ENCODE measurements at regions not wholly inside any gene's neighbourhood (a gene's known extent, or its start where the extent isn't known, plus 50 kb on each side); places are given as distances from the start of the nearest gene placed in this dataset.

DNA sequence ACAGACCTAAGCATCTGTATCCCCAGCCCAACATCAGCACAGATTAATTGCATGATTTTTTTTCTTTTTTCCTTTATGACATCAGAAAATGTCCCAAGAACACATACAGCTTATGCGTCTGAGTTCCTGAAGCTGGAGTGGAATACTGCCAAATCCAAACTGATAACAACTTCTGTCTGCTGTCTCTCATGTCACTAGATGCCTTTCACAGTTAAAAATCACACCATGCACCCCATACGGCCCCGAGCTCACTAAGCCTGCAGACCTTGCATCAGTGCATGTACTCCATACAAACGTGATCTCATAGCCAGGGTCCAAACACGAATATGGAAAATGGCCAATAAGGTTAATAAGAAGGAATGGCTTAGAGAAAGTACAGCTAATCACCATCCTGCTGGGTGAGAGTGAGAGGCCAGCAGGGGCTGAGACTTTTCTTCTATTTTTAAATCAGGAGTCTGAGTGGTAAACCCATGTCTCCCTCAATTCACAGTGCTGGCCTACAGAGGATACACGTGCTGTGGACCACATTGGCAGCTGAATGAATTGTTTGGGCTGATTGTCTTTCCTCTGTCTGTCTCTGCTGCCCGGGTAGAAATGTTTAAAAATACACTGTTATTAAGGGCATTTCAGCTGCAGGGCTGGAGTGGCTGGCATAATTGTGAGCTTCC lies 350.6 kb upstream of the RAG2 start:
- Histone ChIP-seq H4K20me1 (ENCODE audit: insufficient read depth) (no peaks in the 10 kb centered on the region), H2AFZ (no peak overlapping the region), H3K4me2 (ENCODE audit: unreplicated experiment) (no peak overlapping the region)

GRCh38 chr11:36945384-36945783 lies 347.3 kb upstream of the RAG2 start:
- Histone ChIP-seq H3K27ac (no peak overlapping the region), H3K9me3 (ENCODE audit: low read depth) (no peaks in the 10 kb centered on the region), H3K9ac (no peak overlapping the region), H3K4me2 (ENCODE audit: unreplicated experiment) (no peak overlapping the region), H3F3A (ENCODE audit: insufficient read depth) (no peaks in the 10 kb centered on the region), H3K27me3 (replicated peaks; ENCODE audit: insufficient read depth) (no peaks in the 10 kb centered on the region), H4K20me1 (ENCODE audit: insufficient read depth) (no peaks in the 10 kb centered on the region), H3K36me3 (ENCODE audit: low read depth) (no peaks in the 10 kb centered on the region), H3K9me2 (ENCODE audit: insufficient read depth) (no peaks in the 10 kb centered on the region), H3K4me1 (ENCODE audit: insufficient read depth) (no peaks in the 10 kb centered on the region), H2AFZ (no peak overlapping the region), H3K79me2 (ENCODE audit: insufficient read depth) (no peaks in the 10 kb centered on the region), H3K4me3 (no peak overlapping the region)
- DNase-seq = peak; percentile 45
- no peak for TF ChIP-seq EZH2 (IDR thresholded peaks at IDR 0.05; ENCODE audit: insufficient read depth, poor library complexity, severe bottlenecking)
- no peak for TF ChIP-seq EZH2phosphoT487 (IDR thresholded peaks at IDR 0.05; ENCODE audit: insufficient read depth, low read depth)
- in situ Hi-C loops (cut with MboI) = no loop called here
- 35 to 38% methylated on average over 3 of the region's 3 CpGs for WGBS, 2 experiments (ENCODE audit: low coverage in 1 of 2, low lambda C conversion rate in 2 of 2, missing lambda C conversion rate in 2 of 2)

More for the DNA sequence above, 350.6 kb upstream of the RAG2 start:
- TF ChIP-seq EZH2phosphoT487 (IDR thresholded peaks at IDR 0.05; ENCODE audit: insufficient read depth, low read depth) (no peak), EZH2 (IDR thresholded peaks at IDR 0.05; ENCODE audit: insufficient read depth, poor library complexity, severe bottlenecking) (no peak)
- H3K36me3 ChIP-seq (ENCODE audit: low read depth) = no peaks in the 10 kb centered on the region
- no peaks in the 10 kb centered on the region for H3K27me3 ChIP-seq (replicated peaks; ENCODE audit: insufficient read depth)
- H3K27ac ChIP-seq = no peak overlapping the region
- DNase-seq = no peak
- no peaks in the 10 kb centered on the region for H3K9me3 ChIP-seq (ENCODE audit: low read depth)
- 17 to 20% methylated on average over 7 of the region's 7 CpGs for WGBS, 2 experiments (ENCODE audit: low coverage in 1 of 2, low lambda C conversion rate in 2 of 2, missing lambda C conversion rate in 2 of 2)
- no peaks in the 10 kb centered on the region for H3F3A ChIP-seq (ENCODE audit: insufficient read depth)
- H3K4me1 ChIP-seq (ENCODE audit: insufficient read depth) = no peaks in the 10 kb centered on the region
- no peaks in the 10 kb centered on the region for H3K79me2 ChIP-seq (ENCODE audit: insufficient read depth)
- H3K9me2 ChIP-seq (ENCODE audit: insufficient read depth) = no peaks in the 10 kb centered on the region
- in situ Hi-C loops (cut with MboI) = no loop called here
- no peak overlapping the region for H3K4me3 ChIP-seq
- H3K9ac ChIP-seq = no peak overlapping the region

DNA sequence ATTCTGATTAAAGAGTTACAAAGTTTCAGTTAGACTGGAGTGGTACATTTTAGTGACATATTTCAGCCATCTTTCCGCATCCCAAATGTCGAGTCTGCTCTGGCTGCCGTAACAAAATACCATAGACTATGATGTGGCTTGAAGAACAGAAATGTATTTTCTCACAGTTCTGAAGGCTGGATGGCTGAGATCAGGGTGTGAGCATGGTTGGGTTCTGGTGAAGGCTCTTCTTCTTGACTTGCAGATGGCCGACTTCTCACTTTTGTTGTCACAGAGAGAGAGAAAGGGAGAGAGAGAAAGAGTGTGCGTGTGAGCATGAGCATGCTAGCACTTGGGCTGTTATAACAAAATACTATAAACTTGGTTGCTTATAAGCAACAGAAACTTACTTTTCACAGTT lies 335.4 kb upstream of the RAG2 start:
- no peaks in the 10 kb centered on the region for H4K20me1 ChIP-seq (ENCODE audit: insufficient read depth)
- no peak overlapping the region for H3K27ac ChIP-seq
- no peaks in the 10 kb centered on the region for H3K9me2 ChIP-seq (ENCODE audit: insufficient read depth)
- no peaks in the 10 kb centered on the region for H3F3A ChIP-seq (ENCODE audit: insufficient read depth)
- no peaks in the 10 kb centered on the region for H3K4me1 ChIP-seq (ENCODE audit: insufficient read depth)
- no peak overlapping the region for H3K4me2 ChIP-seq (ENCODE audit: unreplicated experiment)
- H3K27me3 ChIP-seq (replicated peaks; ENCODE audit: insufficient read depth) = no peaks in the 10 kb centered on the region; the same call in 1 of the 2 replicates
- H3K36me3 ChIP-seq (ENCODE audit: low read depth) = no peaks in the 10 kb centered on the region
- no peak overlapping the region for H3K9ac ChIP-seq
- no peak overlapping the region for H3K4me3 ChIP-seq
- in situ Hi-C loops (cut with MboI) = no loop called here
- no peaks in the 10 kb centered on the region for H3K79me2 ChIP-seq (ENCODE audit: insufficient read depth)
- no peaks in the 10 kb centered on the region for H3K9me3 ChIP-seq (ENCODE audit: low read depth)
- no peak overlapping the region for H2AFZ ChIP-seq
- 44 to 46% methylated on average over 5 of the region's 5 CpGs for WGBS, 2 experiments (ENCODE audit: low coverage in 1 of 2, low lambda C conversion rate in 2 of 2, missing lambda C conversion rate in 2 of 2)
- no peak for DNase-seq
- no peak for TF ChIP-seq EZH2 (IDR thresholded peaks at IDR 0.05; ENCODE audit: insufficient read depth, poor library complexity, severe bottlenecking)
- TF ChIP-seq EZH2phosphoT487 (IDR thresholded peaks at IDR 0.05; ENCODE audit: insufficient read depth, low read depth) = no peak

DNA sequence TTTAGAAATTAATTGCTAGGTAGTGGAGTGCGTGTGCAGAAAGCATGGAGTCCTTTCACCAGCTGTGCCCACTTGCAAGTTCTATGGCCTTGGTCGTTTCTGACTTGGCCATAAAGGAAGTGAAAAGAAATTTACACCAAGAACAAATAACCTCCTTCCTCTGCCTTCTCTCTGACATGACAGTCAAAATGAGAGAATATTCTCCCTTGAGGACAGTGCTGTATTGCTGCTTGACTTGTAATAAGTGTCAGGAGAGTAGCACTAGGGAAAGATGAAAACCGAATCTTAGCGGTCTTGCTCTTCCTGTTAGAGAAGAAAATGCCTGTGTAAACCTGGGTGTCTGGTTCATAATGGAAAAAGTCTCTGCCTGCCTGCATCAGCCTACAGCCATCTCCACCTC lies 333.1 kb upstream of the RAG2 start:
- Histone ChIP-seq H3K9ac (no peak overlapping the region), H3K27me3 (replicated peaks; ENCODE audit: insufficient read depth) (no peaks in the 10 kb centered on the region), H3K4me3 (no peak overlapping the region), H3K27ac (no peak overlapping the region), H3K79me2 (ENCODE audit: insufficient read depth) (no peaks in the 10 kb centered on the region), H3K4me2 (ENCODE audit: unreplicated experiment) (no peak overlapping the region), H2AFZ (no peak overlapping the region), H3K9me3 (ENCODE audit: low read depth) (no peaks in the 10 kb centered on the region), H3K36me3 (ENCODE audit: low read depth) (no peaks in the 10 kb centered on the region), H3K9me2 (ENCODE audit: insufficient read depth) (no peaks in the 10 kb centered on the region), H3F3A (ENCODE audit: insufficient read depth) (no peaks in the 10 kb centered on the region), H3K4me1 (ENCODE audit: insufficient read depth) (no peaks in the 10 kb centered on the region), H4K20me1 (ENCODE audit: insufficient read depth) (no peaks in the 10 kb centered on the region)
- in situ Hi-C loops (cut with MboI) = no loop called here
- no peak for DNase-seq
- WGBS, 2 experiments (ENCODE audit: low coverage in 1 of 2, low lambda C conversion rate in 2 of 2, missing lambda C conversion rate in 2 of 2) = 19 to 29% methylated on average over 4 of the region's 4 CpGs
- no peak for TF ChIP-seq EZH2phosphoT487 (IDR thresholded peaks at IDR 0.05; ENCODE audit: insufficient read depth, low read depth)
- TF ChIP-seq EZH2 (IDR thresholded peaks at IDR 0.05; ENCODE audit: insufficient read depth, poor library complexity, severe bottlenecking) = no peak

Data from GM23248 (cell line).